Spleen (tissue), 7 donors: ENCODE measurements at regions not wholly inside any gene's neighbourhood (a gene's known extent, or its start where the extent isn't known, plus 50 kb on each side); places are given as distances from the start of the nearest gene placed in this dataset.

Experiments
- POLR2A ChIP-seq, 3 donors: fragments of 450-650 bp; IDR thresholded peaks; one replicate each; pipeline ENCODE4 v1.5.1; 2017; ENCODE audit warnings: antibody characterized with exemption in 3 of 3, mild to moderate bottlenecking in 1 of 3
- TF ChIP-seq, protein P1 (sequence below), 11 experiments: fragments of 200-600 bp in 7 of 11; fragments of 450-650 bp in 4 of 11; sonication (generic) in 4 of 11; IDR thresholded peaks in 8 of 11; conservative IDR thresholded peaks in 3 of 11; 1 replicate in 7 of 11; 2 replicates in 4 of 11; pipeline versions ENCODE4 v1.4.0 to v1.8.0; 2016 to 2021; ENCODE audit warnings: antibody characterized with exemption in 11 of 11, inconsistent platforms in 4 of 11, mild to moderate bottlenecking in 1 of 11
- donor health status: DM: no; HTN: no; CAD: no; lungs with moderate emphysema.
- donor health status: DM: no; HTN: no; CAD: no.
- donor health status: DM: no; HTN: no; CAD: no.

GRCh38 chr6:152821525-152821924, 70.9 kb downstream of the VIP start:
- TF ChIP-seq POLR2A (IDR thresholded peaks at IDR 0.05), result no peak
- TF ChIP-seq, protein P1, sequence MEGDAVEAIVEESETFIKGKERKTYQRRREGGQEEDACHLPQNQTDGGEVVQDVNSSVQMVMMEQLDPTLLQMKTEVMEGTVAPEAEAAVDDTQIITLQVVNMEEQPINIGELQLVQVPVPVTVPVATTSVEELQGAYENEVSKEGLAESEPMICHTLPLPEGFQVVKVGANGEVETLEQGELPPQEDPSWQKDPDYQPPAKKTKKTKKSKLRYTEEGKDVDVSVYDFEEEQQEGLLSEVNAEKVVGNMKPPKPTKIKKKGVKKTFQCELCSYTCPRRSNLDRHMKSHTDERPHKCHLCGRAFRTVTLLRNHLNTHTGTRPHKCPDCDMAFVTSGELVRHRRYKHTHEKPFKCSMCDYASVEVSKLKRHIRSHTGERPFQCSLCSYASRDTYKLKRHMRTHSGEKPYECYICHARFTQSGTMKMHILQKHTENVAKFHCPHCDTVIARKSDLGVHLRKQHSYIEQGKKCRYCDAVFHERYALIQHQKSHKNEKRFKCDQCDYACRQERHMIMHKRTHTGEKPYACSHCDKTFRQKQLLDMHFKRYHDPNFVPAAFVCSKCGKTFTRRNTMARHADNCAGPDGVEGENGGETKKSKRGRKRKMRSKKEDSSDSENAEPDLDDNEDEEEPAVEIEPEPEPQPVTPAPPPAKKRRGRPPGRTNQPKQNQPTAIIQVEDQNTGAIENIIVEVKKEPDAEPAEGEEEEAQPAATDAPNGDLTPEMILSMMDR (IDR thresholded peaks at IDR 0.05 in 8 of 11, conservative IDR thresholded peaks at IDR 0.05 in 3 of 11), result no peak
